H9 (cell line): ENCODE measurements at regions not wholly inside any gene's neighbourhood (a gene's known extent, or its start where the extent isn't known, plus 50 kb on each side); places are given as distances from the start of the nearest gene placed in this dataset.

Experiments used
- DNase-seq: peaks from one replicate; pipeline ENCODE4 v3.0.0-alpha.2; 2017
- H2AFZ ChIP-seq: one replicate; pipeline ENCODE4 v1.6.1; 2013; ENCODE audit warnings: mild to moderate bottlenecking, low read length, control low read depth, moderate library complexity
- H2AK5ac ChIP-seq: 2 replicates; pipeline ENCODE4 v1.6.1; 2013; ENCODE audit warnings: low read length, control low read depth, mixed read lengths; ENCODE audit not compliant: insufficient read length
- H2BK120ac ChIP-seq: one replicate; pipeline ENCODE4 v1.6.1; 2013; ENCODE audit warnings: low read depth, mild to moderate bottlenecking, low read length, control low read depth, inconsistent platforms; ENCODE audit not compliant: poor library complexity, severe bottlenecking
- H2BK12ac ChIP-seq: 2 replicates; pipeline ENCODE4 v1.6.1; 2013; ENCODE audit warnings: low read length, control low read depth, mixed read lengths, low read depth; ENCODE audit not compliant: insufficient read length
- H2BK15ac ChIP-seq: 2 replicates; pipeline ENCODE4 v1.6.1; 2013; ENCODE audit warnings: low read depth, low read length, control low read depth
- H2BK20ac ChIP-seq: one replicate; pipeline ENCODE4 v1.6.1; 2013; ENCODE audit warnings: low read depth, mild to moderate bottlenecking, low read length, control low read depth, inconsistent platforms; ENCODE audit not compliant: poor library complexity, severe bottlenecking
- H2BK5ac ChIP-seq: 2 replicates; pipeline ENCODE4 v1.6.1; 2013; ENCODE audit warnings: low read length, control low read depth, mixed read lengths; ENCODE audit not compliant: insufficient read length
- H3K14ac ChIP-seq: 2 replicates; pipeline ENCODE4 v1.6.1; 2013; ENCODE audit warnings: low read length, control low read depth; ENCODE audit not compliant: insufficient read depth
- H3K18ac ChIP-seq: 2 replicates; pipeline ENCODE4 v1.6.1; 2013; ENCODE audit warnings: low read depth, mild to moderate bottlenecking, mixed read lengths, low read length, control low read depth; ENCODE audit not compliant: insufficient read length
- H3K23ac ChIP-seq: 2 replicates; pipeline ENCODE4 v1.6.1; 2013; ENCODE audit warnings: low read length, control low read depth, mixed read lengths, low read depth; ENCODE audit not compliant: insufficient read length
- H3K23me2 ChIP-seq: 2 replicates; pipeline ENCODE4 v1.6.1; 2013; ENCODE audit warnings: low read depth, mild to moderate bottlenecking, mixed read lengths, low read length, control low read depth; ENCODE audit not compliant: insufficient read length, poor library complexity, severe bottlenecking
- H3K27ac ChIP-seq: 2 replicates; pipeline ENCODE4 v1.5.1; 2013; ENCODE audit warnings: low read length, control low read depth, mixed read lengths, low read depth; ENCODE audit not compliant: insufficient read length
- H3K27me3 ChIP-seq: 2 replicates; pipeline ENCODE4 v1.6.1; 2013; ENCODE audit warnings: low read length, control low read depth, inconsistent platforms; ENCODE audit not compliant: insufficient read depth
- H3K4ac ChIP-seq: 2 replicates; pipeline ENCODE4 v1.6.1; 2013; ENCODE audit warnings: low read depth, mild to moderate bottlenecking, control low read depth, inconsistent platforms, low read length, moderate library complexity
- H3K4me1 ChIP-seq: 2 replicates; pipeline ENCODE4 v1.6.1; 2013; ENCODE audit warnings: low read length, control low read depth, inconsistent platforms; ENCODE audit not compliant: insufficient read depth
- H3K4me2 ChIP-seq: 2 replicates; pipeline ENCODE4 v1.6.1; 2013; ENCODE audit warnings: low read length, control low read depth, mixed read lengths; ENCODE audit not compliant: insufficient read length, insufficient read depth
- H3K56ac ChIP-seq: 2 replicates; pipeline ENCODE4 v1.6.1; 2013; ENCODE audit warnings: low read depth, mild to moderate bottlenecking, mixed read lengths, low read length, control low read depth; ENCODE audit not compliant: insufficient read length
- H3K79me1 ChIP-seq: 2 replicates; pipeline ENCODE4 v1.6.1; 2013; ENCODE audit warnings: low read depth, mild to moderate bottlenecking, moderate library complexity, low read length, control low read depth, inconsistent platforms; ENCODE audit not compliant: insufficient read depth, poor library complexity, severe bottlenecking
- H3K79me2 ChIP-seq: 2 replicates; pipeline ENCODE4 v1.6.1; 2013; ENCODE audit warnings: low read length, control low read depth, inconsistent platforms; ENCODE audit not compliant: insufficient read depth
- H3K9ac ChIP-seq: 2 replicates; pipeline ENCODE4 v1.6.1; 2013; ENCODE audit warnings: low read length, control low read depth, mixed read lengths; ENCODE audit not compliant: insufficient read length; ENCODE audit errors: extremely low read depth
- H3K9me3 ChIP-seq: one replicate; pipeline ENCODE4 v1.6.1; 2013; ENCODE audit warnings: low read depth, low read length, inconsistent platforms; ENCODE audit not compliant: control insufficient read depth
- H3T11ph ChIP-seq: one replicate; pipeline ENCODE4 v1.6.1; 2013; ENCODE audit warnings: mild to moderate bottlenecking, low read length, control low read depth, inconsistent platforms
- H4K20me1 ChIP-seq: one replicate; pipeline ENCODE4 v1.6.1; 2013; ENCODE audit not compliant: control insufficient read depth, insufficient read length, insufficient read depth
- H4K5ac ChIP-seq: 2 replicates; pipeline ENCODE4 v1.6.1; 2013; ENCODE audit warnings: low read depth, mild to moderate bottlenecking, mixed read lengths, low read length, control low read depth; ENCODE audit not compliant: insufficient read length
- H4K8ac ChIP-seq: replicated peaks from 2 replicates; pipeline ENCODE4 v1.6.1; 2013; ENCODE audit warnings: low read length, control low read depth, mixed read lengths, low read depth; ENCODE audit not compliant: insufficient read length
- H4K91ac ChIP-seq: 2 replicates; pipeline ENCODE4 v1.6.1; 2013; ENCODE audit warnings: low read depth, mild to moderate bottlenecking, moderate library complexity, mixed read lengths, low read length, control low read depth; ENCODE audit not compliant: insufficient read length
- H3K27ac Mint-ChIP-seq, 3 experiments: 2 replicates in 2 of 3; 3 replicates in 1 of 3; pipeline ENCODE4 v1.8.0; 2020 to 2021; ENCODE audit warnings: mixed read lengths in 3 of 3, mild to moderate bottlenecking in 1 of 3, moderate library complexity in 1 of 3
- H3K27me3 Mint-ChIP-seq: 2 replicates; pipeline ENCODE4 v1.8.0; 2021; ENCODE audit warnings: low read depth, mild to moderate bottlenecking, moderate library complexity, mixed read lengths
- H3K36me3 Mint-ChIP-seq, 3 experiments: 2 replicates in 2 of 3; 3 replicates in 1 of 3; pipeline ENCODE4 v1.8.0; 2020 to 2021; ENCODE audit warnings: low read depth in 3 of 3, mixed read lengths in 3 of 3; ENCODE audit not compliant: insufficient read depth in 1 of 3
- H3K4me1 Mint-ChIP-seq, 2 experiments: 2 replicates each; pipeline ENCODE4 v1.8.0; 2020; ENCODE audit warnings: mixed read lengths in 2 of 2
- H3K4me3 Mint-ChIP-seq, 2 experiments: 2 replicates in 1 of 2; 3 replicates in 1 of 2; pipeline ENCODE4 v1.8.0; 2020 to 2021; ENCODE audit warnings: mild to moderate bottlenecking in 2 of 2, mixed read lengths in 2 of 2, moderate library complexity in 1 of 2
- H3K9me3 Mint-ChIP-seq, 2 experiments: 2 replicates in 1 of 2; 3 replicates in 1 of 2; pipeline ENCODE4 v1.8.0; 2020; ENCODE audit warnings: mild to moderate bottlenecking in 2 of 2, mixed read lengths in 2 of 2, moderate library complexity in 1 of 2
- CTCF ChIP-seq: fragments of 200-600 bp; sonication (generic); conservative IDR thresholded peaks from 3 replicates; pipeline ENCODE4 v1.8.0; 2021; ENCODE audit warnings: antibody characterized with exemption, mild to moderate bottlenecking
- WGBS: extraction: QIAGEN DNeasy Blood & Tissue Kit; methylation state at CpG from one replicate; pipeline ENCODE4 v1.1.7; 2013; ENCODE audit warnings: missing lambda C conversion rate, low lambda C conversion rate, mixed read lengths; ENCODE audit not compliant: insufficient read length; ENCODE audit errors: extremely low coverage; 5-methylcytosine and 5-hydroxymethylcytosine counted together

GRCh38 chr10:64528294-64529002 is 1007.2 kb downstream of the REEP3 start:
- WGBS, result no CpG with 5 or more reads among the region's 7 CpGs
- H3K9me3 Mint-ChIP-seq, result no peaks in the 10 kb centered on the region
- no peak overlapping the region for H3K23ac ChIP-seq
- no peaks in the 10 kb centered on the region for H3K79me2 ChIP-seq
- H2BK20ac ChIP-seq, result no peak overlapping the region
- no peak for TF ChIP-seq CTCF
- H4K5ac ChIP-seq, result no peak overlapping the region
- H4K8ac ChIP-seq, result no peak overlapping the region
- no peak overlapping the region for H2BK120ac ChIP-seq
- H3K79me1 ChIP-seq, result no peaks in the 10 kb centered on the region
- no peak overlapping the region for H3K4me2 ChIP-seq
- H2AFZ ChIP-seq, result no peak overlapping the region
- DNase-seq, result no peak
- H3K23me2 ChIP-seq, result no peaks in the 10 kb centered on the region
- no peak overlapping the region for H2AK5ac ChIP-seq
- no peaks in the 10 kb centered on the region for H4K20me1 ChIP-seq
- no peaks in the 10 kb centered on the region for H3K27me3 ChIP-seq
- no peak overlapping the region for H2BK5ac ChIP-seq
- H2BK15ac ChIP-seq, result no peak overlapping the region
- H3T11ph ChIP-seq, result no peak overlapping the region
- H3K4me3 Mint-ChIP-seq, result no peak overlapping the region
- H3K27me3 Mint-ChIP-seq, result no peaks in the 10 kb centered on the region; the same call in none of the 2 replicates
- H3K9ac ChIP-seq, result no peak overlapping the region
- no peaks in the 10 kb centered on the region for H3K4me1 Mint-ChIP-seq
- no peak overlapping the region for H2BK12ac ChIP-seq
- H3K27ac ChIP-seq, result no peak overlapping the region
- no peaks in the 10 kb centered on the region for H3K9me3 ChIP-seq
- H4K91ac ChIP-seq, result no peak overlapping the region
- H3K4ac ChIP-seq, result no peak overlapping the region
- H3K18ac ChIP-seq, result no peak overlapping the region
- no peak overlapping the region; a peak in 1 of 7 replicates for H3K27ac Mint-ChIP-seq
- H3K14ac ChIP-seq, result no peak overlapping the region
- H3K36me3 Mint-ChIP-seq, result no peaks in the 10 kb centered on the region
- H3K56ac ChIP-seq, result no peak overlapping the region
- H3K4me1 ChIP-seq, result no peaks in the 10 kb centered on the region
